Central memory CD8-positive, alpha-beta T cell (primary cell): ENCODE measurements at regions not wholly inside any gene's neighbourhood (a gene's known extent, or its start where the extent isn't known, plus 50 kb on each side); places are given as distances from the start of the nearest gene placed in this dataset.

Source experiments
- ATAC-seq: fragments of 150-1000 bp; cut with Tn5 transposase; replicated peaks from 2 replicates; pipeline ENCODE4 v1.10.0; 2022; ENCODE audit warnings: mild to moderate bottlenecking, moderate FRiP score, moderate number of reproducible peaks; ENCODE audit not compliant: poor library complexity, severe bottlenecking; ENCODE audit errors: extremely low read depth
- DNase-seq, 2 donors: peaks; one replicate each; pipeline ENCODE4 v3.0.0; 2021; ENCODE audit warnings: low spot score in 2 of 2
- H3K27ac Mint-ChIP-seq: one replicate; pipeline ENCODE4 v1.8.0; 2022; ENCODE audit warnings: low read depth, mild to moderate bottlenecking, moderate library complexity, mixed read lengths
- H3K27me3 Mint-ChIP-seq: one replicate; pipeline ENCODE4 v1.8.0; 2022; ENCODE audit warnings: mixed read lengths
- H3K36me3 Mint-ChIP-seq: one replicate; pipeline ENCODE4 v1.8.0; 2022; ENCODE audit warnings: mild to moderate bottlenecking, moderate library complexity, mixed read lengths; ENCODE audit not compliant: insufficient read depth
- H3K4me1 Mint-ChIP-seq: one replicate; pipeline ENCODE4 v1.8.0; 2022; ENCODE audit warnings: mixed read lengths
- H3K4me3 Mint-ChIP-seq: one replicate; pipeline ENCODE4 v1.8.0; 2022; ENCODE audit warnings: mild to moderate bottlenecking, moderate library complexity, mixed read lengths
- H3K9me3 Mint-ChIP-seq: one replicate; pipeline ENCODE4 v1.8.0; 2022; ENCODE audit warnings: mixed read lengths

DNA sequence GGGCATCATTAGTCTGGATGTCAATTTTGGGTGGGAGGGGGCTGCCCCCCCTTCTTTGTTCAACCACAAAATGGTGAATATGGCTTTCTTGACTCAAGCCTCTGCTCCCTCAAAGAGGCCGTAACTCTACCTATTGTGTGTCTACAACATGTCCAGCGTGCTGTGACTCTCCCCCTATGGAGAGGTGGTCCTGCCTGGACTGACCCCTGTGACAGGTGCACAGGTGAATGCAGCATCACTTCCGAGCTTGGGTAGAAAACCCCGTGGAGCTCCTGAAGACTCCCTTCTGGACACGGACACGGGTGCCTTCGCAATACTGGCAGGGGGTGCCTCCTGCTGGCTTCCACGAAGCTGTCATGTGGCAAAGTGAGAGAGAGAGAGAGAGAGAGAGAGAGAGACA, 397.8 kb downstream of the GALR1 start:
- no peak overlapping the region for H3K4me3 Mint-ChIP-seq
- no peaks in the 10 kb centered on the region for H3K9me3 Mint-ChIP-seq
- H3K4me1 Mint-ChIP-seq = peaks cover 19% of the 10 kb centered on the region
- DNase-seq (no peak), ATAC-seq (no peak)
- no peak overlapping the region for H3K27ac Mint-ChIP-seq
- H3K36me3 Mint-ChIP-seq = peaks cover 4% of the 10 kb centered on the region
- peaks cover 10% of the 10 kb centered on the region for H3K27me3 Mint-ChIP-seq

DNA sequence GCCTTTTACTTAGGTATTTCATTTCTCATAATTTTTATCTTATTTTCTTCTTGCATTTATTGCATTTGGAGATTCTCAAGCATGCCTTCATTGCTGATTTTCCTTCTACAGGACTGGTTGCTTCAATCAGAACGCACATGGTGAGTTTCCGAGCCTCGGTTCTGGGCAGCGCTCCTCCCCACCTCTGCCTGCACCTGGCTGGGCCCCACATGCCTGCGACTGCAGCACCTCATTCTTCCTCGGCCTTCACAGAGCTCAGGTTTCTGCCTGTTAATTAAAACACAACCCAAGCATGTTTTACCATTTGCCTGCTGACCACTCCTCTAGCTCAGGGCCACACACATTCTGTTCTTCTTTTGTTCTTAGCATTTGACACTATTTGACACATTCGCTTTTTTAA, 398.8 kb downstream of the GALR1 start:
- H3K27me3 Mint-ChIP-seq = peaks cover 10% of the 10 kb centered on the region

GRCh38 chr18:77650799-77651385, 401.2 kb downstream of the GALR1 start:
- ATAC-seq = no peak

More for the DNA sequence above, 398.8 kb downstream of the GALR1 start:
- Mint-ChIP-seq H3K4me1 (peaks cover 19% of the 10 kb centered on the region), H3K27ac (no peak overlapping the region), H3K4me3 (no peak overlapping the region), H3K9me3 (no peaks in the 10 kb centered on the region), H3K36me3 (peaks cover 4% of the 10 kb centered on the region)
- DNase-seq (no peak), ATAC-seq (no peak)

DNA sequence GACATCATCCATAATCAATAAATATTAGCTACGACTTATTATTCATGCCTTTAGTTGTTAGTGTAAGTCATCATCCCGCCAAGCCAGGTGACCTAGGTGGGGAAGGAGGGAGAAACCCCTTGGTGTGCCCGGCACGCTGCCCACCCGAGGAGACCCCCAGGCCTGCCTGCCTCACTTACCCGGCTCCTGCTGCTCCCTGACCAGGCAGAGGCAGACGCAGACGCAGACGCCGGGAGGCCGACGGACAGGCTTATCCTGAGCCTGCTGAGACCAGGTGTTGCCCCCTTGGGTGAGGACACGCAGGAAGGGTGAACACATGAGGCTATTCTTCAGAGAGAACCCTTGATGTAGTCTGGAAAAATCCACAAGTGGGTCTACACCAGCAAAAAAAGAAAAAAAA, 401.8 kb downstream of the GALR1 start:
- Mint-ChIP-seq H3K36me3 (no peaks in the 10 kb centered on the region), H3K4me3 (no peak overlapping the region), H3K27me3 (peaks cover 14% of the 10 kb centered on the region), H3K4me1 (peaks cover under 1% of the 10 kb centered on the region), H3K27ac (no peak overlapping the region), H3K9me3 (no peaks in the 10 kb centered on the region)
- DNase-seq (no peak), ATAC-seq (no peak)

More at GRCh38 chr18:77650799-77651385, 401.2 kb downstream of the GALR1 start:
- Mint-ChIP-seq H3K4me3 (no peak overlapping the region), H3K36me3 (no peaks in the 10 kb centered on the region), H3K9me3 (no peaks in the 10 kb centered on the region), H3K27ac (no peak overlapping the region), H3K4me1 (peaks cover 6% of the 10 kb centered on the region), H3K27me3 (peaks cover 10% of the 10 kb centered on the region)
- DNase-seq = peak; percentile 34 to 36

- peaks cover 38% of the 10 kb centered on the region for H3K27me3 Mint-ChIP-seq
- DNase-seq = no peak
- no peak overlapping the region for H3K4me3 Mint-ChIP-seq
- peaks cover 1% of the 10 kb centered on the region for H3K36me3 Mint-ChIP-seq
- no peaks in the 10 kb centered on the region for H3K4me1 Mint-ChIP-seq
- no peak for ATAC-seq
- H3K9me3 Mint-ChIP-seq = no peaks in the 10 kb centered on the region
- no peak overlapping the region for H3K27ac Mint-ChIP-seq
Measured at GRCh38 chr18:77653792-77654191, 404.1 kb downstream of the GALR1 start.

- Mint-ChIP-seq H3K27ac (no peak overlapping the region), H3K4me3 (no peak overlapping the region), H3K36me3 (peaks cover 3% of the 10 kb centered on the region), H3K27me3 (peaks cover 43% of the 10 kb centered on the region), H3K9me3 (no peaks in the 10 kb centered on the region), H3K4me1 (no peaks in the 10 kb centered on the region)
- DNase-seq = no peak
- no peak for ATAC-seq
Measured at GRCh38 chr18:77654302-77654701, 404.7 kb downstream of the GALR1 start.

- Mint-ChIP-seq H3K36me3 (peaks cover 3% of the 10 kb centered on the region), H3K27me3 (peaks cover 64% of the 10 kb centered on the region), H3K4me3 (no peak overlapping the region), H3K27ac (no peak overlapping the region), H3K4me1 (no peaks in the 10 kb centered on the region), H3K9me3 (no peaks in the 10 kb centered on the region)
- no peak for DNase-seq
- no peak for ATAC-seq
Measured at GRCh38 chr18:77657651-77658298, 408.1 kb downstream of the GALR1 start.

DNA sequence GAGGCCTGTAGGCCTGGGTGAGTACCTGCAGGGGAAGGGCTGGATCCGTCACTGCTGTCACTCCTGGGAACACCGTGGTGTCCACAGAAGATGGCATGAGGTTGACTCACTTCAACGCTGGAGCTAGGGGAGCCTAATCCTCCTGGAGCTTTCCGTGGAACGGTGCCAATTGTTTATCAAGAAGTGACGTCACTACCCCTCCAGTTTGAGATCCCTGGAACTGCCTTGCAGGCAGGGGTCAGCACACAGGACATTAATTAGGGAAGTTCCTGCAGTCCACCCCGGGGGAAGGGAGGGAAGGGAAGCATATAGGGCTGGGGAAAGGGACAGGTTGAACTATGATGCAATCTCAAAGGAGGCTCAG, 408.6 kb downstream of the GALR1 start:
- Mint-ChIP-seq H3K36me3 (peaks cover 3% of the 10 kb centered on the region), H3K4me3 (no peak overlapping the region), H3K4me1 (no peaks in the 10 kb centered on the region), H3K27ac (no peak overlapping the region), H3K9me3 (no peaks in the 10 kb centered on the region), H3K27me3 (peaks cover 69% of the 10 kb centered on the region)
- DNase-seq = no peak
- ATAC-seq = no peak

GRCh38 chr18:77658751-77659448, 409.3 kb downstream of the GALR1 start:
- H3K4me3 Mint-ChIP-seq = no peak overlapping the region
- no peak overlapping the region for H3K27ac Mint-ChIP-seq
- no peaks in the 10 kb centered on the region for H3K4me1 Mint-ChIP-seq
- H3K27me3 Mint-ChIP-seq = peaks cover 74% of the 10 kb centered on the region
- peaks cover 3% of the 10 kb centered on the region for H3K36me3 Mint-ChIP-seq
- DNase-seq (no peak), ATAC-seq (no peak)
- H3K9me3 Mint-ChIP-seq = no peaks in the 10 kb centered on the region

DNA sequence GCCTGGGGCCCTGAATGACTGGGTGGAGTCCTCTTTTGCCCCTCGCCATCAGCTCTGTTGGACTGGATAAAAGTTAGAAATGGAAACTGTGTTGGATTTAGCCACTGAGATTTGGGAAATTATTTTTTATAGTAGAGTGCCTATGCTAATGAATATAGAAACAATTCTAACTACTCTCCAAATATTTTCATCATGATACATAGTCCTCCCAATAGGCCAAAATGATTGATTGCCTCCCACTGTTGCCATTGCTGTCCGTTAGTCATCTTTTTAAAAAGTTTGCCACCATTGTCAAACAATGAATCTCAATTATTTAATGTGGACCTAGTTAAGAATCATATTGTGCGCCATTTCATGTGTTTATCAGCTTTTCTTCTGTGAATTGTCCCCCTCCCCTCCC, 417.0 kb downstream of the GALR1 start:
- no peaks in the 10 kb centered on the region for H3K36me3 Mint-ChIP-seq
- H3K4me1 Mint-ChIP-seq = no peaks in the 10 kb centered on the region
- H3K27me3 Mint-ChIP-seq = peaks cover 73% of the 10 kb centered on the region
- H3K4me3 Mint-ChIP-seq = no peak overlapping the region
- no peak overlapping the region for H3K27ac Mint-ChIP-seq
- H3K9me3 Mint-ChIP-seq = no peaks in the 10 kb centered on the region
- ATAC-seq = no peak
- no peak for DNase-seq

DNA sequence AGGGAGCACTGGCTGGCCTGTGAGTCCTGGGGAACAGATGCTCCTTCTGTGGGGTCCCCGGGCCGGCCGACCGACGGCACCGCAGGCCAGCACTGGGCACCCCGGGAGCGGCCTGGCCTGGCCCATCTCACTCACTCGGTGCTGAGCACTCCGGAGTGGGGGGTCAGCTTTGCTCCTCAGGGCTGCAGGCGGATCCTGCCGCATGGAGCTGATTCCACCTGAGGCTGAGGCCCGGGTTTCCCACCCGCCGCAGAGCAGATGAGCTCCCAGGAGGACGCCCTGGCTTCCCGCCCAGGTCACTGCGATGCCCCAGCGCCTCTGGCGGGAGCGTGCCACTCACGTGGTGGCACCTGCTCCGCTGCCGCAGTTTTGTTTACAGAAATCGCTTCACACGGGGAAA, 418.6 kb downstream of the GALR1 start:
- Mint-ChIP-seq H3K4me1 (no peaks in the 10 kb centered on the region), H3K27me3 (peaks cover 75% of the 10 kb centered on the region), H3K36me3 (no peaks in the 10 kb centered on the region), H3K4me3 (no peak overlapping the region), H3K9me3 (no peaks in the 10 kb centered on the region), H3K27ac (no peak overlapping the region)
- DNase-seq = no peak
- no peak for ATAC-seq

- no peak for ATAC-seq
- no peak for DNase-seq
- no peak overlapping the region for H3K4me3 Mint-ChIP-seq
- no peaks in the 10 kb centered on the region for H3K4me1 Mint-ChIP-seq
- H3K36me3 Mint-ChIP-seq = no peaks in the 10 kb centered on the region
- H3K27ac Mint-ChIP-seq = no peak overlapping the region
- no peaks in the 10 kb centered on the region for H3K9me3 Mint-ChIP-seq
- peaks cover 74% of the 10 kb centered on the region for H3K27me3 Mint-ChIP-seq
Measured at GRCh38 chr18:77669331-77669730, 419.7 kb downstream of the GALR1 start.
